ENCODE measurements at regions not wholly inside any gene's neighbourhood (a gene's known extent, or its start where the extent isn't known, plus 50 kb on each side); places are given as distances from the start of the nearest gene placed in this dataset.
"Not testable (repeated sequence)": the region's sequence is repeated elsewhere in the genome, so short reads cannot be mapped to it uniquely, and the experiment has no call there.

GRCh38 chrX:41025926-41026701 is 59.1 kb upstream of the USP9X start:
- ChIA-PET CTCF (no interaction called here), POLR2A (interaction anchor here in 1 of 2 donors (0.6 kb wide), 1 partner anchor 58 kb away, joined by 4 read pairs; no protein-coding TSS in a partner anchor)
- no peak for ATAC-seq (replicated peaks in 1 of 4)
- no peaks in the 10 kb centered on the region for H3K9me3 Mint-ChIP-seq
- no peaks in the 10 kb centered on the region for H3K27me3 ChIP-seq (replicated peaks in 1 of 2; ENCODE audit: control insufficient read depth in 2 of 2, extremely low read depth in 1 of 2, insufficient read depth in 2 of 2, low read length in 1 of 2)
- H3K4me3 Mint-ChIP-seq = no peak overlapping the region
- DNase-seq = no peak
- H3K36me3 Mint-ChIP-seq = no peaks in the 10 kb centered on the region
- no peaks in the 10 kb centered on the region for H3K9me3 ChIP-seq
- no CpG with 5 or more reads among the region's 13 CpGs for WGBS (ENCODE audit: insufficient coverage)
- no peaks in the 10 kb centered on the region for H3K4me1 Mint-ChIP-seq
- no peak overlapping the region for H3K27ac ChIP-seq (ENCODE audit: low read length)
- H3K36me3 ChIP-seq (ENCODE audit: control insufficient read depth in 2 of 2, extremely low read depth in 1 of 2, insufficient read depth in 1 of 2, low read length in 1 of 2) = no peaks in the 10 kb centered on the region
- no peak overlapping the region for H3K27ac Mint-ChIP-seq
- peaks cover 0 to 15% of the 10 kb centered on the region in 2 donors for H3K27me3 Mint-ChIP-seq
- H3K4me1 ChIP-seq (ENCODE audit: control insufficient read depth in 1 of 2, extremely low read depth in 1 of 2, insufficient read depth in 2 of 2, low read length in 2 of 2) = no peaks in the 10 kb centered on the region
- no peak overlapping the region for H3K4me3 ChIP-seq (ENCODE audit: control insufficient read depth in 1 of 2, extremely low read depth in 1 of 2, low read length in 1 of 2)

GRCh38 chrX:41026702-41027078 is 58.6 kb upstream of the USP9X start:
- H3K27ac ChIP-seq (ENCODE audit: low read length) = no peak overlapping the region
- no peaks in the 10 kb centered on the region for H3K4me1 ChIP-seq (ENCODE audit: control insufficient read depth in 1 of 2, extremely low read depth in 1 of 2, insufficient read depth in 2 of 2, low read length in 2 of 2)
- no peak overlapping the region for H3K4me3 Mint-ChIP-seq
- CTCF ChIA-PET = no interaction called here
- no peak overlapping the region for H3K4me3 ChIP-seq (ENCODE audit: control insufficient read depth in 1 of 2, extremely low read depth in 1 of 2, low read length in 1 of 2)
- no peaks in the 10 kb centered on the region for H3K27me3 ChIP-seq (replicated peaks in 1 of 2; ENCODE audit: control insufficient read depth in 2 of 2, extremely low read depth in 1 of 2, insufficient read depth in 2 of 2, low read length in 1 of 2)
- POLR2A ChIA-PET = interaction anchor here in 1 of 2 donors (0.6 kb wide), 1 partner anchor 58 kb away, joined by 4 read pairs; no protein-coding TSS in a partner anchor
- no peak overlapping the region for H3K27ac Mint-ChIP-seq
- DNase-seq = no peak
- H3K27me3 Mint-ChIP-seq = peaks cover 0 to 18% of the 10 kb centered on the region in 2 donors
- WGBS (ENCODE audit: insufficient coverage) = no CpG with 5 or more reads among the region's 5 CpGs
- no peaks in the 10 kb centered on the region for H3K36me3 Mint-ChIP-seq
- H3K4me1 Mint-ChIP-seq = no peaks in the 10 kb centered on the region
- no peaks in the 10 kb centered on the region for H3K36me3 ChIP-seq (ENCODE audit: control insufficient read depth in 2 of 2, extremely low read depth in 1 of 2, insufficient read depth in 1 of 2, low read length in 1 of 2)
- no peaks in the 10 kb centered on the region for H3K9me3 Mint-ChIP-seq
- H3K9me3 ChIP-seq = no peaks in the 10 kb centered on the region
- ATAC-seq (replicated peaks in 1 of 4) = no peak

DNA sequence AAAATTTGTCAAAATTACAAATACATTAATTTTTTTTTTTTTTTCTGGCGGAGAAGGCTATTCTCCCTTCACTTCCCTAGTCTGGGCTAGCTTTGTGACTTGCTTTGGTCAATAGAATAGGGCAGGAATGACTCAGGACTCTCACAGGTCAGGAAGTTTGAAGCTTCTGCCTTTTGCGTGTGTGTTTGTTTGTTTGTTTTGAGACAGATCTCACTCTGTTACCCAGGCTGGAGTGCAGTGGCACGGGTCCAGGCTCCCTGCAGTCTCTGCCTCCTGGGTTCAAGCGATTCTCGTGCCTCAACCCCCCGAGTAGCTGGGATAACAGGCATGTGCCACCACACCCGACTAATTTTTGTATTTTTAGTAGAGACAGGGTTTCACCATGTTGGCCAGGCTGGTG is 55.9 kb upstream of the USP9X start:
- Mint-ChIP-seq H3K4me3 (no peak overlapping the region), H3K27ac (no peak overlapping the region), H3K9me3 (no peaks in the 10 kb centered on the region), H3K4me1 (no peaks in the 10 kb centered on the region), H3K27me3 (peaks cover 0 to 16% of the 10 kb centered on the region in 2 donors), H3K36me3 (no peaks in the 10 kb centered on the region)
- ChIA-PET CTCF (no interaction called here), POLR2A (no interaction called here)
- no peaks in the 10 kb centered on the region for H3K36me3 ChIP-seq (ENCODE audit: control insufficient read depth in 2 of 2, extremely low read depth in 1 of 2, insufficient read depth in 1 of 2, low read length in 1 of 2)
- 73% methylated on average over 2 of the region's 7 CpGs for WGBS (ENCODE audit: insufficient coverage)
- ATAC-seq (replicated peaks in 1 of 4) (no peak), DNase-seq (no peak)
- no peak overlapping the region for H3K27ac ChIP-seq (ENCODE audit: low read length)
- H3K9me3 ChIP-seq = no peaks in the 10 kb centered on the region
- no peaks in the 10 kb centered on the region for H3K4me1 ChIP-seq (ENCODE audit: control insufficient read depth in 1 of 2, extremely low read depth in 1 of 2, insufficient read depth in 2 of 2, low read length in 2 of 2)
- H3K27me3 ChIP-seq (replicated peaks in 1 of 2; ENCODE audit: control insufficient read depth in 2 of 2, extremely low read depth in 1 of 2, insufficient read depth in 2 of 2, low read length in 1 of 2) = no peaks in the 10 kb centered on the region
- no peak overlapping the region for H3K4me3 ChIP-seq (ENCODE audit: control insufficient read depth in 1 of 2, extremely low read depth in 1 of 2, low read length in 1 of 2)

DNA sequence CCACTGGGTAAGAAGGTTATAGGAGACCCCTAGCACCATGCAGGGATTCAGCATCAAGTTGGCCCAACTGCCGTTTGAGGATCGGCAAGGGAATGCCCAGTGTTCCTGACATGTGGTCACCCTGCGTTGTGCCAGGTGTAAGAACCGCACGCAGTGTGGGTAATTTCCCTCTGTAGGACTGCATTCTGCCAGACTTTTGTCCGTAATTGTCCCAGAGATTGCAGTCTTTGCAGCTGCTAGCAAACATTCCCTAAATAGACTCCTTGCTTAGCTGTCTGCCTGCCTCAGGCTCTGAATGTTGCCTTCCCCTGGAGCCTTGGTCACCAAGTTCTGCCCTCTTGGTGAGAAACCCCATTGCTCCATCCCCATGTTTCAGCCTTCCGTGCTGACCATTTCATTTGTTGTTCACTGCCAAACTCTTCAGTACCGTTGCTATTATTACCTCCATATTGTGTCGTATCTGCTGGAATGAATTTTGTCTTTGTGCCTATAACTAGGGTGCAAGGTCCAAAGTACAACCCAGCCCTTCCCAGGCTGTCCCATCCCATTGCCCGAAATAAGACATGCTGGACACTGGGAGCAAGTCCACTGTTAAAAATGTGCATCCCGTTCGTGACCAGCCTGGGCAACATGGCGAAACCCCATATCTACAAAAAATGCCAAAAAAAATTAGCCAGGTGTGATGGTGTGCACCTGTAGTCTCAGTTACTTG is 53.8 kb upstream of the USP9X start:
- H3K4me3 ChIP-seq (ENCODE audit: control insufficient read depth in 1 of 2, extremely low read depth in 1 of 2, low read length in 1 of 2) = no peak overlapping the region
- H3K9me3 Mint-ChIP-seq = no peaks in the 10 kb centered on the region
- H3K4me1 ChIP-seq (ENCODE audit: control insufficient read depth in 1 of 2, extremely low read depth in 1 of 2, insufficient read depth in 2 of 2, low read length in 2 of 2) = no peaks in the 10 kb centered on the region
- ChIA-PET POLR2A (no interaction called here), CTCF (no interaction called here)
- no peaks in the 10 kb centered on the region for H3K4me1 Mint-ChIP-seq
- DNase-seq (no peak), ATAC-seq (replicated peaks in 1 of 4) (no peak)
- H3K36me3 ChIP-seq (ENCODE audit: control insufficient read depth in 2 of 2, extremely low read depth in 1 of 2, insufficient read depth in 1 of 2, low read length in 1 of 2) = no peaks in the 10 kb centered on the region
- H3K9me3 ChIP-seq = no peaks in the 10 kb centered on the region
- H3K27me3 Mint-ChIP-seq = peaks cover 0 to 15% of the 10 kb centered on the region in 2 donors
- 100% methylated on average over 1 of the region's 13 CpGs for WGBS (ENCODE audit: insufficient coverage)
- no peaks in the 10 kb centered on the region for H3K36me3 Mint-ChIP-seq
- no peak overlapping the region for H3K27ac ChIP-seq (ENCODE audit: low read length)
- H3K27me3 ChIP-seq (replicated peaks in 1 of 2; ENCODE audit: control insufficient read depth in 2 of 2, extremely low read depth in 1 of 2, insufficient read depth in 2 of 2, low read length in 1 of 2) = no peaks in the 10 kb centered on the region
- no peak overlapping the region for H3K4me3 Mint-ChIP-seq
- H3K27ac Mint-ChIP-seq = no peak overlapping the region

DNA sequence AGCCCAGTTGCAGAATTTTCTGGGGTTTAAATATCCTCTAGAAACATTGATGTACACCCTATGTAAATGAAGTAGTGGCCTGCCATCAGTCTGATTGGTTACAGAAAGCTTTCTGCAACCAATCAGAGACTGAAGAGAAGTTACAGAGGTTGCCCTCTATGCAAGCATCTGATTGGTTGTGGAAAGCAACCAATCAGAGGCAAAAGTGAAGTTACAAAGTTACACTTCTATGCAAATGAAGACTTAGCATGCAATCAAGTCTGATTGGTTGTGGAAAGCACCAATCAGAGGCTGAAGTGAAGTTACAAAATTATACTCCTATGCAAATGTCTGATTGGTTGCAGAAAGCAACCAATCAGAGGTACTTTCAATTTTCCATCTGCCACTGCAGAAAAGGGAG is 51.9 kb upstream of the USP9X start:
- no peak for DNase-seq
- Histone ChIP-seq H3K27ac (ENCODE audit: low read length) (no peak overlapping the region), H3K36me3 (ENCODE audit: control insufficient read depth in 2 of 2, extremely low read depth in 1 of 2, insufficient read depth in 1 of 2, low read length in 1 of 2) (no peaks in the 10 kb centered on the region), H3K4me3 (ENCODE audit: control insufficient read depth in 1 of 2, extremely low read depth in 1 of 2, low read length in 1 of 2) (no peak overlapping the region), H3K4me1 (ENCODE audit: control insufficient read depth in 1 of 2, extremely low read depth in 1 of 2, insufficient read depth in 2 of 2, low read length in 2 of 2) (no peaks in the 10 kb centered on the region), H3K9me3 (no peaks in the 10 kb centered on the region), H3K27me3 (replicated peaks in 1 of 2; ENCODE audit: control insufficient read depth in 2 of 2, extremely low read depth in 1 of 2, insufficient read depth in 2 of 2, low read length in 1 of 2) (no peaks in the 10 kb centered on the region)
- H3K27me3 Mint-ChIP-seq = peaks cover 0 to 9% of the 10 kb centered on the region in 2 donors
- H3K4me1 Mint-ChIP-seq = no peaks in the 10 kb centered on the region
- ATAC-seq (replicated peaks in 1 of 4) = no peak
- H3K36me3 Mint-ChIP-seq = no peaks in the 10 kb centered on the region
- H3K9me3 Mint-ChIP-seq = no peaks in the 10 kb centered on the region
- H3K27ac Mint-ChIP-seq = no peak overlapping the region
- H3K4me3 Mint-ChIP-seq = no peak overlapping the region
- POLR2A ChIA-PET = no interaction called here
- CTCF ChIA-PET = no interaction called here

- H3K4me3 ChIP-seq (ENCODE audit: control insufficient read depth in 1 of 2, extremely low read depth in 1 of 2, low read length in 1 of 2); H3K4me3 Mint-ChIP-seq; H3K36me3 Mint-ChIP-seq; POLR2A ChIA-PET; H3K27me3 ChIP-seq (replicated peaks in 1 of 2; ENCODE audit: control insufficient read depth in 2 of 2, extremely low read depth in 1 of 2, insufficient read depth in 2 of 2, low read length in 1 of 2); H3K9me3 ChIP-seq; DNase-seq; H3K27ac ChIP-seq (ENCODE audit: low read length); H3K4me1 ChIP-seq (ENCODE audit: control insufficient read depth in 1 of 2, extremely low read depth in 1 of 2, insufficient read depth in 2 of 2, low read length in 2 of 2); H3K36me3 ChIP-seq (ENCODE audit: control insufficient read depth in 2 of 2, extremely low read depth in 1 of 2, insufficient read depth in 1 of 2, low read length in 1 of 2); H3K27ac Mint-ChIP-seq; H3K4me1 Mint-ChIP-seq; H3K9me3 Mint-ChIP-seq; H3K27me3 Mint-ChIP-seq; ATAC-seq (replicated peaks in 1 of 4): not testable (repeated sequence)
- no CpG with 5 or more reads among the region's 5 CpGs for WGBS (ENCODE audit: insufficient coverage)
- CTCF ChIA-PET = interaction anchor here in 1 of 2 donors (0.5 kb wide), 1 partner anchor 74 kb away, joined by 3 read pairs; no protein-coding TSS in a partner anchor
Measured at GRCh38 chrX:41034902-41035301, 50.3 kb upstream of the USP9X start.
